ENCODE measurements at regions not wholly inside any gene's neighbourhood (a gene's known extent, or its start where the extent isn't known, plus 50 kb on each side); places are given as distances from the start of the nearest gene placed in this dataset.

GRCh38 chr6:74287932-74288331 is 591.9 kb downstream of the CD109 start:
- Histone ChIP-seq H3K4me3 (no peak overlapping the region), H3K4me2 (no peak overlapping the region), H3K36me3 (ENCODE audit: insufficient read depth) (no peaks in the 10 kb centered on the region), H3K4me1 (ENCODE audit: insufficient read depth) (no peaks in the 10 kb centered on the region), H3K27ac (ENCODE audit: low read depth) (no peak overlapping the region), H2AFZ (no peak overlapping the region), H3K27me3 (ENCODE audit: insufficient read depth) (no peaks in the 10 kb centered on the region), H3K9me2 (ENCODE audit: insufficient read depth) (no peaks in the 10 kb centered on the region), H3K79me2 (replicated peaks; ENCODE audit: insufficient read depth) (no peaks in the 10 kb centered on the region), H3F3A (replicated peaks; ENCODE audit: low read depth) (no peaks in the 10 kb centered on the region), H4K20me1 (replicated peaks; ENCODE audit: insufficient read depth) (no peaks in the 10 kb centered on the region)
- Mint-ChIP-seq H3K36me3 (ENCODE audit: low read depth) (no peaks in the 10 kb centered on the region; the same call in 2 of the 3 replicates), H3K27ac (no peak overlapping the region), H3K27me3 (ENCODE audit: insufficient read depth, low read depth, poor library complexity) (peaks cover 2% of the 10 kb centered on the region), H3K4me1 (0 out of 3 replicates have a peak, but pooled peaks cover 2% of the 10 kb centered on the region), H3K9me3 (peaks cover 6% of the 10 kb centered on the region; the same call in 2 of the 3 replicates), H3K4me3 (no peak overlapping the region)
- ATAC-seq (no peak), DNase-seq (ENCODE audit: low spot score) (no peak)
- TF ChIP-seq EZH2phosphoT487 (IDR thresholded peaks at IDR 0.05; ENCODE audit: unreplicated experiment) (no peak), JUNB (IDR thresholded peaks at IDR 0.05; ENCODE audit: unreplicated experiment) (no peak), ZNF114 (CRISPR knock-in tag; IDR thresholded peaks at IDR 0.05) (no peak), EZH2 (IDR thresholded peaks at IDR 0.05; ENCODE audit: low read depth, unreplicated experiment) (no peak), REST (IDR thresholded peaks at IDR 0.05; ENCODE audit: unreplicated experiment) (no peak), ZNF331 (CRISPR knock-in tag; IDR thresholded peaks at IDR 0.05; ENCODE audit: low read depth) (no peak), STAT1 (IDR thresholded peaks at IDR 0.05; ENCODE audit: unreplicated experiment) (no peak), CREB1 (CRISPR knock-in tag; IDR thresholded peaks at IDR 0.05; ENCODE audit: low read depth) (no peak), POLR2AphosphoS5 (IDR thresholded peaks at IDR 0.05; ENCODE audit: low read depth) (no peak), NANOG (IDR thresholded peaks at IDR 0.05; ENCODE audit: borderline replicate concordance) (no peak), ZNF462 (CRISPR knock-in tag; IDR thresholded peaks at IDR 0.05) (no peak)
- TF ChIP-seq, protein P1, sequence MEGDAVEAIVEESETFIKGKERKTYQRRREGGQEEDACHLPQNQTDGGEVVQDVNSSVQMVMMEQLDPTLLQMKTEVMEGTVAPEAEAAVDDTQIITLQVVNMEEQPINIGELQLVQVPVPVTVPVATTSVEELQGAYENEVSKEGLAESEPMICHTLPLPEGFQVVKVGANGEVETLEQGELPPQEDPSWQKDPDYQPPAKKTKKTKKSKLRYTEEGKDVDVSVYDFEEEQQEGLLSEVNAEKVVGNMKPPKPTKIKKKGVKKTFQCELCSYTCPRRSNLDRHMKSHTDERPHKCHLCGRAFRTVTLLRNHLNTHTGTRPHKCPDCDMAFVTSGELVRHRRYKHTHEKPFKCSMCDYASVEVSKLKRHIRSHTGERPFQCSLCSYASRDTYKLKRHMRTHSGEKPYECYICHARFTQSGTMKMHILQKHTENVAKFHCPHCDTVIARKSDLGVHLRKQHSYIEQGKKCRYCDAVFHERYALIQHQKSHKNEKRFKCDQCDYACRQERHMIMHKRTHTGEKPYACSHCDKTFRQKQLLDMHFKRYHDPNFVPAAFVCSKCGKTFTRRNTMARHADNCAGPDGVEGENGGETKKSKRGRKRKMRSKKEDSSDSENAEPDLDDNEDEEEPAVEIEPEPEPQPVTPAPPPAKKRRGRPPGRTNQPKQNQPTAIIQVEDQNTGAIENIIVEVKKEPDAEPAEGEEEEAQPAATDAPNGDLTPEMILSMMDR (conservative IDR thresholded peaks at IDR 0.05; ENCODE audit: low read depth in 2 of 2), result no peak
- TF ChIP-seq, protein P2, sequence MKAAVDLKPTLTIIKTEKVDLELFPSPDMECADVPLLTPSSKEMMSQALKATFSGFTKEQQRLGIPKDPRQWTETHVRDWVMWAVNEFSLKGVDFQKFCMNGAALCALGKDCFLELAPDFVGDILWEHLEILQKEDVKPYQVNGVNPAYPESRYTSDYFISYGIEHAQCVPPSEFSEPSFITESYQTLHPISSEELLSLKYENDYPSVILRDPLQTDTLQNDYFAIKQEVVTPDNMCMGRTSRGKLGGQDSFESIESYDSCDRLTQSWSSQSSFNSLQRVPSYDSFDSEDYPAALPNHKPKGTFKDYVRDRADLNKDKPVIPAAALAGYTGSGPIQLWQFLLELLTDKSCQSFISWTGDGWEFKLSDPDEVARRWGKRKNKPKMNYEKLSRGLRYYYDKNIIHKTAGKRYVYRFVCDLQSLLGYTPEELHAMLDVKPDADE (IDR thresholded peaks at IDR 0.05), result no peak

Measured in GM23338 (cell line).